ENCODE measurements at regions not wholly inside any gene's neighbourhood (a gene's known extent, or its start where the extent isn't known, plus 50 kb on each side); places are given as distances from the start of the nearest gene placed in this dataset.

DNA sequence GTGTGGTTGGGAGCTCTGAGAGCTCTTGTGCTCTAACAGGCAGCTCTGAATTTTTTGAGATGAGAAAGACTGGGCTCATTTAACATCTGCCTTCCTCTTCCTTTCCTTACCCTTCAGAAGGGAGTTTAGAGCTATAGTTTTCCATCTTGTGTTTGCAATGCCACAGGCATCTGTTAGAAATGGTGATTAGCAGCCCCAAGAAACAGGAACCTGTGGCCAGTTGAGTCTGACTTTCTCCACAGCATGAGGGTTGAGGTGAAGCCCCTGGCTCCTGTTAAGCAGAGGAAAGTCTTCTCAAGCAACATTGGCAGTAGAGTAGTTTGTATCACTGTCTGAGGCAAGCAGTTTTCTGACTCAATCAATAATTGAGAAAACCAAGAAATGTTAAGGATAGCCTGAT is 577.4 kb downstream of the ZEB2 start:
- CTCF ChIA-PET = interaction anchor here (0.6 kb wide), 1 partner anchor 210 kb away, joined by 3 read pairs; no protein-coding TSS in a partner anchor
- Histone ChIP-seq H3K4me3 (ENCODE audit: low read depth, low read length) (no peak overlapping the region), H3K4me1 (ENCODE audit: control insufficient read depth, insufficient read depth, low read length) (no peaks in the 10 kb centered on the region), H3K36me3 (ENCODE audit: control insufficient read depth in 2 of 2, insufficient read depth in 1 of 2, low read length in 2 of 2) (no peaks in the 10 kb centered on the region), H3K9me3 (ENCODE audit: control insufficient read depth, insufficient read depth, low read depth, low read length) (no peaks in the 10 kb centered on the region), H3K27ac (ENCODE audit: extremely low read depth, low read depth, low read length) (no peak overlapping the region)
- TF ChIP-seq, protein P1, sequence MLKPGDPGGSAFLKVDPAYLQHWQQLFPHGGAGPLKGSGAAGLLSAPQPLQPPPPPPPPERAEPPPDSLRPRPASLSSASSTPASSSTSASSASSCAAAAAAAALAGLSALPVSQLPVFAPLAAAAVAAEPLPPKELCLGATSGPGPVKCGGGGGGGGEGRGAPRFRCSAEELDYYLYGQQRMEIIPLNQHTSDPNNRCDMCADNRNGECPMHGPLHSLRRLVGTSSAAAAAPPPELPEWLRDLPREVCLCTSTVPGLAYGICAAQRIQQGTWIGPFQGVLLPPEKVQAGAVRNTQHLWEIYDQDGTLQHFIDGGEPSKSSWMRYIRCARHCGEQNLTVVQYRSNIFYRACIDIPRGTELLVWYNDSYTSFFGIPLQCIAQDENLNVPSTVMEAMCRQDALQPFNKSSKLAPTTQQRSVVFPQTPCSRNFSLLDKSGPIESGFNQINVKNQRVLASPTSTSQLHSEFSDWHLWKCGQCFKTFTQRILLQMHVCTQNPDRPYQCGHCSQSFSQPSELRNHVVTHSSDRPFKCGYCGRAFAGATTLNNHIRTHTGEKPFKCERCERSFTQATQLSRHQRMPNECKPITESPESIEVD (tag by site-specific recombination; IDR thresholded peaks at IDR 0.05) = no peak
- TF ChIP-seq ZNF521 (tag by site-specific recombination; IDR thresholded peaks at IDR 0.05) (no peak), ZFP37 (tag by site-specific recombination; IDR thresholded peaks at IDR 0.05) (no peak), OSR2 (tag by site-specific recombination; IDR thresholded peaks at IDR 0.05) (no peak), EGR2 (tag by site-specific recombination; IDR thresholded peaks at IDR 0.05; ENCODE audit: low read depth) (no peak), ZNF132 (tag by site-specific recombination; IDR thresholded peaks at IDR 0.05; ENCODE audit: borderline replicate concordance) (no peak), ZSCAN16 (tag by site-specific recombination; IDR thresholded peaks at IDR 0.05) (no peak), ZNF19 (tag by site-specific recombination; IDR thresholded peaks at IDR 0.05; ENCODE audit: low read depth) (no peak), ZBTB8A (tag by site-specific recombination; IDR thresholded peaks at IDR 0.05) (no peak), SETDB1 (IDR thresholded peaks at IDR 0.05; ENCODE audit: insufficient read length, low read length) (no peak), HOXA7 (CRISPR knock-in tag; IDR thresholded peaks at IDR 0.05; ENCODE audit: borderline replicate concordance) (no peak), GLIS2 (tag by site-specific recombination; IDR thresholded peaks at IDR 0.05) (no peak), ZNF341 (tag by site-specific recombination; IDR thresholded peaks at IDR 0.05; ENCODE audit: low read depth) (no peak), ZNF423 (tag by site-specific recombination; IDR thresholded peaks at IDR 0.05) (no peak)
- TF ChIP-seq, protein P2, sequence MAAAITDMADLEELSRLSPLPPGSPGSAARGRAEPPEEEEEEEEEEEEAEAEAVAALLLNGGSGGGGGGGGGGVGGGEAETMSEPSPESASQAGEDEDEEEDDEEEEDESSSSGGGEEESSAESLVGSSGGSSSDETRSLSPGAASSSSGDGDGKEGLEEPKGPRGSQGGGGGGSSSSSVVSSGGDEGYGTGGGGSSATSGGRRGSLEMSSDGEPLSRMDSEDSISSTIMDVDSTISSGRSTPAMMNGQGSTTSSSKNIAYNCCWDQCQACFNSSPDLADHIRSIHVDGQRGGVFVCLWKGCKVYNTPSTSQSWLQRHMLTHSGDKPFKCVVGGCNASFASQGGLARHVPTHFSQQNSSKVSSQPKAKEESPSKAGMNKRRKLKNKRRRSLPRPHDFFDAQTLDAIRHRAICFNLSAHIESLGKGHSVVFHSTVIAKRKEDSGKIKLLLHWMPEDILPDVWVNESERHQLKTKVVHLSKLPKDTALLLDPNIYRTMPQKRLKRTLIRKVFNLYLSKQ (tag by site-specific recombination; IDR thresholded peaks at IDR 0.05; ENCODE audit: borderline replicate concordance) = no peak
- POLR2A ChIA-PET = no interaction called here

DNA sequence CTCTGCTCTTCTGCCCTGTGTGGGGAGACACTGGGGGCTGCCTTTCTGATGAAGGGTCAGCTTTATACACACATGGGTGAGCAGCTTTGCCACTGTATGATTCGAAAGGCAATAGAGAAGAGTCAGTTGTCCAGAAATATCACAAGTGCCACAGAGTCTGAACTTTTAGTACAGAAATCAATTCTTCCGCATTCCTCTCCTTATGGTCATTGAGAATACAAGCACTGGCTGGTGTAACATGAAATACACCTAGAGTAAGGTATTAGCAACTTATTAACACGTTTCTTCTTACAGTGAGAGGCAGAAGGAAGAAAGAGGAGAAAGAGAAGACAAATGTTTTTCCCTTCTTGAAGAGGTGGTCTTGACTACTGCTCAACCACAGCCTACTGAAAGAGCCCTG is 579.2 kb downstream of the ZEB2 start:
- ChIA-PET CTCF (no interaction called here), POLR2A (no interaction called here)
- H3K9me3 ChIP-seq (ENCODE audit: control insufficient read depth, insufficient read depth, low read depth, low read length) = no peaks in the 10 kb centered on the region
- H3K36me3 ChIP-seq (ENCODE audit: control insufficient read depth in 2 of 2, insufficient read depth in 1 of 2, low read length in 2 of 2) = no peaks in the 10 kb centered on the region
- no peaks in the 10 kb centered on the region for H3K4me1 ChIP-seq (ENCODE audit: control insufficient read depth, insufficient read depth, low read length)
- no peak overlapping the region for H3K4me3 ChIP-seq (ENCODE audit: low read depth, low read length)
- no peak overlapping the region for H3K27ac ChIP-seq (ENCODE audit: extremely low read depth, low read depth, low read length)
- TF ChIP-seq ZFP69B (tag by site-specific recombination; IDR thresholded peaks at IDR 0.05) (no peak), ZBTB17 (tag by site-specific recombination; IDR thresholded peaks at IDR 0.05) (no peak), ZNF248 (tag by site-specific recombination; IDR thresholded peaks at IDR 0.05) (no peak), ZNF202 (tag by site-specific recombination; IDR thresholded peaks at IDR 0.05; ENCODE audit: borderline replicate concordance) (no peak), KLF1 (tag by site-specific recombination; IDR thresholded peaks at IDR 0.05) (no peak)

DNA sequence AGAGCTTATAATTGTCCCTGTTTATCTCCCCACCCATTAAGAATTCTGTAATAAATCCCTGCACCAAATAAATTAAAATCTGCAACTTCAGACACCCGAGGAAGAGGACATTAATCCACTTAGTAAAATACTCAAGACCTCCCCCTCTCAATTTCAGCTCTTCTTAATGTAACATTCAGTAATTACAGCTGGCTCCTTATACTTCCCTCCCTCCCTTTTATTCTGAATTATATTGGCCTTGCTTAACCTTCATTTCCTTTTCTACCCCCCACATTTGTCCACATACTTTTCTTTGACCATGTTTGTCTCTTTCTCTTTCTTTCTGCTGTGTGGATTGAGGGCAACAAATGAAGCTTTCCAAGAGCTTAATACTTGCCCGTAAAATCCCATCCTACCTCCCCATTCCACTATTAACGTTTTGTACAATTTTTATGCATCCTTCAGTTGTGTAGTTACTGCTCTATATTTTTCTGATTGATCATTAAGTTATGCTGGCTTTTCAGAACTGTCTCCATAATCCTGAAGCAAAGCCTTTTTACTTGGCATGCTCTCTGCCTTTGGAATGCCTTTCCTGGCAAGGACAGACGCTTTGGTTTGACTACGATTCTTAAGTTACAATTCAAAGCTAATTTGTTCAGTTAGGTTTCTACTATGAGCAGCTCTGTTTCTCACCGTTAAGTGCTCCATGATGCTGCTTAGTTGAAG is 580.1 kb downstream of the ZEB2 start:
- CTCF ChIA-PET = no interaction called here
- POLR2A ChIA-PET = no interaction called here
- TF ChIP-seq ZNF114 (tag by site-specific recombination; IDR thresholded peaks at IDR 0.05) (no peak), ZNF560 (tag by site-specific recombination; IDR thresholded peaks at IDR 0.05; ENCODE audit: borderline replicate concordance) (no peak), ZNF510 (tag by site-specific recombination; IDR thresholded peaks at IDR 0.05; ENCODE audit: insufficient replicate concordance) (no peak), ZNF654 (tag by site-specific recombination; IDR thresholded peaks at IDR 0.05; ENCODE audit: low read depth) (no peak)
- TF ChIP-seq, protein P3, sequence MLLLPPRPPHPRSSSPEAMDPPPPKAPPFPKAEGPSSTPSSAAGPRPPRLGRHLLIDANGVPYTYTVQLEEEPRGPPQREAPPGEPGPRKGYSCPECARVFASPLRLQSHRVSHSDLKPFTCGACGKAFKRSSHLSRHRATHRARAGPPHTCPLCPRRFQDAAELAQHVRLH (tag by site-specific recombination; IDR thresholded peaks at IDR 0.05) = no peak
- TF ChIP-seq, protein P4, sequence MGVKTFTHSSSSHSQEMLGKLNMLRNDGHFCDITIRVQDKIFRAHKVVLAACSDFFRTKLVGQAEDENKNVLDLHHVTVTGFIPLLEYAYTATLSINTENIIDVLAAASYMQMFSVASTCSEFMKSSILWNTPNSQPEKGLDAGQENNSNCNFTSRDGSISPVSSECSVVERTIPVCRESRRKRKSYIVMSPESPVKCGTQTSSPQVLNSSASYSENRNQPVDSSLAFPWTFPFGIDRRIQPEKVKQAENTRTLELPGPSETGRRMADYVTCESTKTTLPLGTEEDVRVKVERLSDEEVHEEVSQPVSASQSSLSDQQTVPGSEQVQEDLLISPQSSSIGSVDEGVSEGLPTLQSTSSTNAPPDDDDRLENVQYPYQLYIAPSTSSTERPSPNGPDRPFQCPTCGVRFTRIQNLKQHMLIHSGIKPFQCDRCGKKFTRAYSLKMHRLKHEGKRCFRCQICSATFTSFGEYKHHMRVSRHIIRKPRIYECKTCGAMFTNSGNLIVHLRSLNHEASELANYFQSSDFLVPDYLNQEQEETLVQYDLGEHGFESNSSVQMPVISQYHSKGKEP (tag by site-specific recombination; IDR thresholded peaks at IDR 0.05) = no peak

More for the DNA sequence above, 580.1 kb downstream of the ZEB2 start:
- Histone ChIP-seq H3K9me3 (ENCODE audit: control insufficient read depth, insufficient read depth, low read depth, low read length) (no peaks in the 10 kb centered on the region), H3K4me1 (ENCODE audit: control insufficient read depth, insufficient read depth, low read length) (no peaks in the 10 kb centered on the region), H3K36me3 (ENCODE audit: control insufficient read depth in 2 of 2, insufficient read depth in 1 of 2, low read length in 2 of 2) (no peaks in the 10 kb centered on the region), H3K4me3 (ENCODE audit: low read depth, low read length) (no peak overlapping the region), H3K27ac (ENCODE audit: extremely low read depth, low read depth, low read length) (no peak overlapping the region)
